VCaP (cell line): ENCODE measurements at regions not wholly inside any gene's neighbourhood (a gene's known extent, or its start where the extent isn't known, plus 50 kb on each side); places are given as distances from the start of the nearest gene placed in this dataset.
A peak's percentile ranks its signal among the peaks of the same experiment; 100 is the strongest.

Experiments used
- H3K27ac ChIP-seq: fragments of 450-650 bp; 2 replicates; pipeline ENCODE4 v1.5.1; 2017
- CTCF ChIP-seq: fragments of 450-650 bp; conservative IDR thresholded peaks from 2 replicates; pipeline ENCODE4 v1.5.1; 2017; ENCODE audit warnings: mild to moderate bottlenecking, moderate library complexity

GRCh38 chr10:88108115-88108610 lies 244.7 kb downstream of the PTEN start:
- H3K27ac ChIP-seq: no peak overlapping the region
- no peak for TF ChIP-seq CTCF

- H3K27ac ChIP-seq: no peak overlapping the region
Observed at GRCh38 chr10:88110355-88110754, 246.9 kb downstream of the PTEN start.

GRCh38 chr10:88110822-88111221 lies 247.4 kb downstream of the PTEN start:
- no peak for TF ChIP-seq CTCF
- no peak overlapping the region for H3K27ac ChIP-seq

More at GRCh38 chr10:88110355-88110754, 246.9 kb downstream of the PTEN start:
- no peak for TF ChIP-seq CTCF

- H3K27ac ChIP-seq: no peak overlapping the region
- no peak for TF ChIP-seq CTCF
Observed at GRCh38 chr10:88111294-88111693, 247.9 kb downstream of the PTEN start.

GRCh38 chr10:88113232-88113631 lies 249.8 kb downstream of the PTEN start:
- TF ChIP-seq CTCF: no peak
- H3K27ac ChIP-seq: no peak overlapping the region

GRCh38 chr10:88113657-88114272 lies 250.3 kb downstream of the PTEN start:
- no peak for TF ChIP-seq CTCF
- no peak overlapping the region for H3K27ac ChIP-seq

GRCh38 chr10:88114368-88114767 lies 250.9 kb downstream of the PTEN start:
- no peak overlapping the region for H3K27ac ChIP-seq
- peak; percentile 36 for TF ChIP-seq CTCF
